Kidney capillary endothelial cell (primary cell): ENCODE measurements at regions not wholly inside any gene's neighbourhood (a gene's known extent, or its start where the extent isn't known, plus 50 kb on each side); places are given as distances from the start of the nearest gene placed in this dataset.

Experiments used
- DNase-seq: peaks from one replicate; pipeline ENCODE4 v3.0.0-alpha.2; 2018; ENCODE audit warnings: low spot score

DNA sequence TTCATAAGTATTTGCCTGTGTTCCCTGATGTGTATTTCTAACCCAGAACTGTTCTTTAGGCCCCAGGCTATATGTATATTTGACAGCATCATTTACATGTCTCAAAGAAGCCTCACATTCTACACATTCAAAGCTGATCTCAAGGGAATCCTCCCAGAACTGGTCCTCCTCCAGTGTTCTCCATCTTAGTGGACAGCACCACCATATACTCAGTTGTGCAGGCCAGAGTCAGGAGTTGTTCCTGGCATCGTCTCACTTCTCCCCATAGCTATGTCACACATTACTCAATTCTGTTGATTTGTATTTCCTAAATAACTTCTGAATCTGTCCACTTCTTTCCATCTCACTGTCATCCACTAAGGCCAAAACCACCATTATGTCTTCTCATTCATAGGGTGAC is 82.8 kb upstream of the TRPC3 start:
- no peak for DNase-seq

- DNase-seq = no peak
These were observed 75.3 kb upstream of the TRPC3 start for GRCh38 chr4:122027203-122027602.

DNA sequence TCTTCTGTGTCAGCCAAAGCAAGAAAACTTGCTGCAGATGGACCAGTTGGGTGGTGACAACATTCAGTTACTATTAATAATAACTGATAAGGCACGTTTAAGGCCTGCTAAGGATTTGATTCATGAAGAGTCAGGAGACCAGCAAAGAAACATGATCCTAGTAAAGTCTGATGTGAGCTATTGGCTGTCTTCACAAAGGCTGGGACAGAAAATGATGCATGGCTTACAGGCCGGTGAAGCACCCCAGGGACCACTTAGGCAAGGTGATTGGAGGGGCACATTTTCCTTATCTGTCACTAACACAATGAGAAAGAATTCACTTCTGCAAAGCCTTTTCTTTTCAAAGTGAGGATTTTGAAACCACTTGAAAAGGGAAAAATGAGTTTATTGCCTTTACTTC is 65.4 kb upstream of the TRPC3 start:
- DNase-seq = no peak

DNA sequence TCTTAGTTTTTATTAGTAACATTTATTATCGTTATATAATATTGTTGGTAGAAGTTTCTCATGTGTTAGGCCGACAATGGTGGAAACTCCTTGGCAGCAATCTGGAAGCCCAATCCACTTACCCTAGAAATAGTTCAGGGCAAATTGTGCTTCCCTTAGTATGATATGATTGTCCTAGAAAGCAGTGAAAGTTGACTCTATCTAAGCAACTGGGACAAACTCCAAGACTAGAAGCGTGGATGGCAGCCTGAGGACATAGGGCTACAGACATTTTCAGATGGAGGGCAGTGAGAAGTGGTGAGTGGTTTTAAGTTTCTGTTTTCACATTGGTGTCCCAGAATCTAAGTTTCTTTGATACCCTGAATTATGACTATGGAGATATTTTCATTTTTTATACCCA is 63.3 kb upstream of the TRPC3 start:
- no peak for DNase-seq

- no peak for DNase-seq
These were observed 60.9 kb upstream of the TRPC3 start for GRCh38 chr4:122012735-122013134.

DNA sequence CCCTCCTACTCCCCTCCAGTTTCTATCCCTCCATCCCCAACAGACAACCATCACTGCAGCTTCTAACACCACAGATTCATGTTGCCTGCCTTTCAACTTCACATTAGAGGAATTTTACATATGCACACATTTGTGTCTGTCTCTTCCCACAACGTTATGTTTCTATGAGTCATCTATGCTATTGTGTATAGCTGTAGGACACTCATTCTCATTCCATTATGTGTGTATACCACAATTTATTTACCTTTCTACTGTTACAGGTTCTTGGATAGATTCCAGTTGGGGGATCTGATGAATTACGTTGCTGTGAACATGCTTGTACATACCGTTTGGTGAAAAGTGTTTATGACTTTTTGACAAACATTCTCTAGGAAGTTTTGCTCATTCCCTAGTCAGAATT is 58.8 kb upstream of the TRPC3 start:
- DNase-seq = peak; percentile 16

DNA sequence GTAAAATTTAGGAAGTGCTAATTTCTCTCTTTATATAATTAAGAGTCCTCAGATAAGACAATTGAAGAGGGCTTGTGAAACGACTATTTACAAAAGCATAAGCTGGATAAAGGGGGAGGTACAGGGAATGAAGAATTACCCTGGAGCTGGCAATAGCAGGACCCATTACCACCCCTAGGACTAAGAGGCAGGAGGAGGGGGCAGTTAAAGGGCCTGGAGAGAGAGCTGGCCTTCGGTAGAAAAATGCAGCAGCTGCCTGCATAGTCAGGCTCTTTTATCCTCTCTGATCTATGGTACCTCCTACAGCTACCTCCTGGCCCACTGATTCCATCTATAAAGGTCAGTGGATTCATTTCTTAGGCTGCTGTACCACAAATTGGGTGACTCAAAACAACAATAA is 57.7 kb upstream of the TRPC3 start:
- no peak for DNase-seq

DNA sequence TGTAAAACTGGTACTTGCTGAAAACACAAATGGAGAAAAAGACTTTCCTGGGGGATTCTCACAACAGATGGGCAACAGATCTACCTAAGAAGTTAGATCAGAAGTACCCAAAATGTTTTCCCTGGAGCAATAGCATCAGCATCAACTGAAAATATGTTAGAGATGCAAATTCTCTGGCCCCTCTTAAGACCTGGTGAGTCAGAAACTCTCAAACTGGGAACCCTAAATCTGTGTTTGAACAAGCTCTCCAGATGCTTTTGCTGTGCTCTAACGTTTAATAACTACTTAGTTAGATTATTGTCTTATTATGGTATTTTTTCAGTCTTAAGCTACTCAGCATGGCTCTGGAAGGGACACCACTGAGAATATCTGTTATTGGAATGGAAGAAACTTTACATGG is 55.2 kb upstream of the TRPC3 start:
- DNase-seq = no peak

DNA sequence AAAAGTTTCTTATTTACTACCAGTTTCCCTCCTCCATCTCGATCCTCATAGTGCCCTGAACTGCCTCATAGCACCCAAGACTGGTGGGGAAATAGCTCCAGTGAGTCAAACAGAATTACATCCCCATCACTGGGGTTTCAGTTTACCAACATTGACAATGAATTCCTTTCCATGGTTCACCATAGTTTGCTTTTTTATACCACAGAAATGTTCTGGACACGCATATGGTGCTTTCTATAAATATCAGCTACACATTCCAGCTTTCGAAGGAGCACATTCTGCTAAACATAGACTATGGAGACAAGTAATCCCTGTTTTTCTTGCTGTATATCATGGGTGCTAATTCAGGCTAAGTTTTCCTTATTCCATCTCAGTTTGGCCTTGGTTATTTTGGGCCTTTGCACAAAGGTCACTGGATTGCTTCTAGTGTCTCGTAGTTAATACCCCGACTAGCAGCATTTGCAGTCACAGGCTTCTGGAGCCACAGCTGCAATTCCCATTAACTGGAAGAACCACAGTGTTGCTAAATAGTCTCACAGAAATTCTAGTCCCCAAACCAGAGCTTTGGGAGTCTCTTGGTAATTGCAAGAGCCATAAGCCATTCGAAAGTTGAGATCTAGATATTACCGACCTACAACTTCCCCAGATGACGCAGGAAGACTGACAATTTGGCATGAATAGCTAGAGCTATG is 53.4 kb upstream of the TRPC3 start:
- DNase-seq = no peak

GRCh38 chr4:122003335-122003734 is 51.5 kb upstream of the TRPC3 start:
- peak; percentile 24 for DNase-seq
